ENCODE measurements at regions not wholly inside any gene's neighbourhood (a gene's known extent, or its start where the extent isn't known, plus 50 kb on each side); places are given as distances from the start of the nearest gene placed in this dataset.
"Not testable (repeated sequence)": the region's sequence is repeated elsewhere in the genome, so short reads cannot be mapped to it uniquely, and the experiment has no call there.

DNA sequence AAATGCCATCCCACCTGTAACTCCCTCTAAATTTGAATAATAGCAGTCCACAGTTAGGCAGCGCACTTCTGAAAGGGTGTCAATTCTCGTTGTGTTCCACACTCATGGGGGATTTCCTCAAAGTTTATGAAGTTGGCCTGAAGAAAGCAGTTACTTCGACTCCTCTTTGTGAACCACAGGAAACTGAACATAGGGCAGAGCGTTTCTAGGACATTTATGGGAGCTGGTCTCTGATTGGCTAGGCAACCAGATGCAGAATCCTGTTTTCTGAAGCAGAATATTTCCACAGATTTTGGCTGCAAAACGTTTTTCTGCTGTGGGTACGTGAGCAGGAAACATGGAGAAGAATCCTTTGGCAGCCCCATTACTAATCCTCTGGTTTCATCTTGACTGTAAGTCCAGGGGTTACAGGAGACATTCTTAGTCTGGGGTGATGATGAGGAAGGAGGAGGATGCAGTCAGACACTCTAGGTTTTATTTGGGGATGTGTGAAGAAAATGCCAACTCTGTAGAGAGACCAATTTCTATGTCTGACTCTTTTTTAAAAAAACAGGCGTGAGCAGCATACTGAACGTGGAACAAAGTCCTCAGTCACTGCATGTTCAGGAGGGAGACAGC, 431.5 kb upstream of the OR4E1 start:
- DNase-seq (ENCODE audit: low read depth in 2 of 2): no peak

GRCh38 chr14:22100764-22101120, 427.1 kb upstream of the OR4E1 start:
- DNase-seq (ENCODE audit: low read depth in 2 of 2): not testable (repeated sequence)

DNA sequence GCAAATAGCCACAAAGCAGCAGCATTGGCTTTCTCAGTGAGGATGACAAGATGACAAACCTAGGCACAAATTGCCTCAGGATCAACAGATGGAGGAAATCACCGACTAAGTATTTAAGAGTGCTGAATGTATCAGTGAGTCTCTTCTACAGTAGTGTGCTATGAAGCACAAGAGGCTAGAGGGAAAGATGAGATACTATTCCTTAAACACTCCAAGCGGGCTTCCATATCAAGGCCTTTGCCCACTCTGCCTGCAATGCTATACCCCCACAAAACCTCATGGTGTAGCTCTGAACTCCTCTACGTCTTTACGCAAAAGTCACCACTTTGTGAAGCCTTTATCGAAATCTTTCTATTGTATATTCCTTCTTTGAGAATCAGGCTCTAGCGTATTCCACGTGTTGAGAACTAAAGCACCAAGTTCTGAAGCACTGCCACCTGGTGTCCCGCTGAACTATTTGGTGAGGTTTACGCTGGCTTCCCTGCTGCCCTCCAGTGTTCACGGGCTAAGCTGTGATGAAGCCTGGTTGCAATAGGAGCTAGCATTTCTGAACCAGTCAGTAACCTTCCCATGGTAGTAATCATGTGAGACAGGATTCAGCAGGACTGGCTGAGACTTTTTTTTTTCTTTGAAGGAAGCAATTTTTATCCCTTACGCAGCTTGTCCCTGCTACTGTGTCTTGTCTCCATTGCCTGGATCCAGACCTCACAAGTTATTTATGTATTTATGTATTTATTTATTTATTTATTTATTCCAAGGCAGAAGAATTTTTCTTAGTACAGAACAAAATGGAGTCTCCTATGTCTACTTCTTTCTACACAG, 426.5 kb upstream of the OR4E1 start:
- peak; percentile 13 to 34 for DNase-seq (ENCODE audit: low read depth in 2 of 2)

- DNase-seq (ENCODE audit: low read depth in 2 of 2): no peak
Observed at GRCh38 chr14:22098435-22098834, 424.8 kb upstream of the OR4E1 start.

- no peak for DNase-seq (ENCODE audit: low read depth in 2 of 2)
Observed at GRCh38 chr14:22097586-22098292, 424.1 kb upstream of the OR4E1 start.

- DNase-seq (ENCODE audit: low read depth in 2 of 2): no peak
Observed at GRCh38 chr14:22097072-22097471, 423.5 kb upstream of the OR4E1 start.

GRCh38 chr14:22096514-22096895, 422.9 kb upstream of the OR4E1 start:
- DNase-seq (ENCODE audit: low read depth in 2 of 2): no peak

GRCh38 chr14:22095860-22096513, 422.4 kb upstream of the OR4E1 start:
- no peak for DNase-seq (ENCODE audit: low read depth in 2 of 2)

DNA sequence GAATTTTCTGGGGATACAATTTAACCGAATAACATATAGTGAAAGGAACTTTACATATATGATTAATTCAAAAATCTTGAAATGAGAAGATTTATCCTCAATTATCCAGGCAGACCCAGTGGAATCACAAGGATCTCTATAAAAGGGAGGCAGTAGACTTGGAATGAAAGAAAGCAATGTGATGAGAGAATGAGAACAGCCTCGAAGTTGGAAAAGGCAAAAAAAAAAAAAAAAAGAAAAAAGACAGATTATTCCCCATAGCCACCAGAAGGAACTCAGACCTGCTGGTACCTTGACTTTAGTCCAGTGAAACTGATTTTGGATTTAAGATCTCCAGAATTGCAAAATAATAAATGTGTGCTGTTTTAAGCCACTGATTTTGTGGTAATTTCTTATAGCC, 416.3 kb upstream of the OR4E1 start:
- DNase-seq (ENCODE audit: low read depth in 2 of 2): no peak

- DNase-seq (ENCODE audit: low read depth in 2 of 2): no peak
Observed at GRCh38 chr14:22088614-22089342, 415.2 kb upstream of the OR4E1 start.

DNA sequence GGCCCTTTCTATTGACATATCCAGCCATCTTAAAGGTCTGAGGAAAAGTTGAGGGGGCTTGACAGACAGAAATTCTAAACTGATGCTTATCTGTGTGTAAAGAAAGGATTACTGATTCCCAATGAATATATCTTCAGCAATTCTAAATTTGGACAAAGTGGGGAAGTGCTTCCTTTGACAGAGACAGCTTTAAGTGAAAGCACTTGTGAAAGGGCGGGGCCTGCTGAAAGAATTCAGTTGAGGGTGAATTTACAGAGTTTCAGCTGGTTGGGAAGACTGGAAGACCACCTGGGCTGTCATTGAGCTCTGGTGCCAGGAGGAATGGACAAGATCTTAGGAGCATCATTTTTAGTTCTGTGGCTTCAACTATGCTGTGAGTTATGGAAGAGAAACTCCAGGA, 412.5 kb upstream of the OR4E1 start:
- DNase-seq (ENCODE audit: low read depth in 2 of 2): no peak

DNA sequence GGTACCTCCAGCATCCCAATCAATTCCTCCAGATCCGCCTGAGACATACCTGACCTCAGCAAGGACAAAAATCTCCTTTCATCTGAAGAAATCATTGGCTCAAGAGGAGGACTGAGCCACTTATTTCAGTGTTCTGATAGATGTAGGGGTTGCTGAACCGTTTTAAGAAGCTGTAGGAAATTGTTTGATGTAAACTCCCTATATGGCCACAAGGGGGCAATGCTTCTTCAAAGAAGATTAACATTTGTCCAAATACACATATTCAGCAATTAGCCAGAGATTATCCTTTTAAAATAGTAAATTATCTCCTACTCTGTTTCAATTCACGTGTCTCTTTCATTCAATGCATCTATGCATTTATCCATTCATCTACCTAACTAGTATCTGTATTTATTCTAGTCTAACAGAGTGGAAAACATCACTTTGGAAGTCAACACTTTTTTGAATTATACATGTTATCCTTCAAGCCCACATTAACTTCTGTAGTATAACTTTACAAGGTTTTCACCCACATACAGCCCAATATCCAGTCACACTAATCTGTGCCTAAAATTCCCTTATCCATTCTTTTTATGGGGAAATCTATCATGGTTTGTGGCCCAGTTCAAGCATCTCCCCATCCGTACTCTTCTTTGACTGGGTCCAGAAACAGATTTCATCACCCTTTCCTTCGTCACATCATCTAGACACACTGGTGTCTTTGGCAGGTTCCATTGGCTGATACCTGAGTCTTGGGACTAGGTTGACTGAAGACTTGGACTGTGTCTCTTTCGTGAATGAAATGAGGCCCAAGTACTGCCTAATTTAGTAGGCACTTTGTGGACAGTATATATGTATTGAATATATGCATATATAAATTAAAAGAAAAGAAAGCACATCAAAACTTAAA, 411.0 kb upstream of the OR4E1 start:
- no peak for DNase-seq (ENCODE audit: low read depth in 2 of 2)

- no peak for DNase-seq (ENCODE audit: low read depth in 2 of 2)
Observed at GRCh38 chr14:22081337-22081736, 407.7 kb upstream of the OR4E1 start.

- no peak for DNase-seq (ENCODE audit: low read depth in 2 of 2)
Observed at GRCh38 chr14:22079766-22080165, 406.1 kb upstream of the OR4E1 start.

DNA sequence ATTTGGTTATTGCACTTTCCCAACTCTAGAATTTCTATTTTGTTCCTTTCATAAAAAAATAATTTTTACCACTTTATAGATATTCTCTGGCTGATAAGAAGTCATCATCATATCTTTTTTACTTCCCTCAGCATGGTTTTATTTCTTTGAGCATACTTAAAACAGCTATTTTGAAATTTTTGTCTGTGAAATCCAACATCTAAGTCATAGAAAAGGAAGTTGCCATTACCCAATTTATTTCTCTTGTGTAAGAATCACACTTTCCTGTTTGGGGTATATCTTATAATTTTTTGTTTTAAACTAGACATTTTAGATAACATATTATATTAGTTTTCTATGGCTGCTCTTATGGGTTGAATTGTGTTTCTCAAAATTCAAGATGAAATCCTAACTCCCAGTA, 400.2 kb upstream of the OR4E1 start:
- no peak for DNase-seq (ENCODE audit: low read depth in 2 of 2)

DNA sequence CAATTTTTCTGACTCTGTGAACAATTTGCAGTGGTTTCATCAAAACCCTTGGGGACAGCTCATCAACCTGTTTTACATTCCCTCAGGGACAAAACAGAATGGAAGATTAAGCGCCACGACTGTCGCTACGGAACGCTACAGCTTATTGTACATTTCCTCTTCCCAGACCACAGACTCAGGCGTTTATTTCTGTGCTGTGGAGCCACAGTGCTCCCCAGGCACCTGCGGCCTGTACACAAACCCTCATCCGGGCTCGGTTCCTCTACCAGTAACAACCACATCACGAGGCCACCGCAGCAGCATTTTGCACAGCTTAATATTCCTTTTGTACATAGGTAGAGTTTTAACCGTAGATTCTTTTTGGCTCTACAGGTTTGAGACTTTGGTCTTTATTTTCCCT, 397.4 kb upstream of the OR4E1 start:
- peak in 1 of 2 donors; percentile 16 for DNase-seq (ENCODE audit: low read depth in 2 of 2)

DNA sequence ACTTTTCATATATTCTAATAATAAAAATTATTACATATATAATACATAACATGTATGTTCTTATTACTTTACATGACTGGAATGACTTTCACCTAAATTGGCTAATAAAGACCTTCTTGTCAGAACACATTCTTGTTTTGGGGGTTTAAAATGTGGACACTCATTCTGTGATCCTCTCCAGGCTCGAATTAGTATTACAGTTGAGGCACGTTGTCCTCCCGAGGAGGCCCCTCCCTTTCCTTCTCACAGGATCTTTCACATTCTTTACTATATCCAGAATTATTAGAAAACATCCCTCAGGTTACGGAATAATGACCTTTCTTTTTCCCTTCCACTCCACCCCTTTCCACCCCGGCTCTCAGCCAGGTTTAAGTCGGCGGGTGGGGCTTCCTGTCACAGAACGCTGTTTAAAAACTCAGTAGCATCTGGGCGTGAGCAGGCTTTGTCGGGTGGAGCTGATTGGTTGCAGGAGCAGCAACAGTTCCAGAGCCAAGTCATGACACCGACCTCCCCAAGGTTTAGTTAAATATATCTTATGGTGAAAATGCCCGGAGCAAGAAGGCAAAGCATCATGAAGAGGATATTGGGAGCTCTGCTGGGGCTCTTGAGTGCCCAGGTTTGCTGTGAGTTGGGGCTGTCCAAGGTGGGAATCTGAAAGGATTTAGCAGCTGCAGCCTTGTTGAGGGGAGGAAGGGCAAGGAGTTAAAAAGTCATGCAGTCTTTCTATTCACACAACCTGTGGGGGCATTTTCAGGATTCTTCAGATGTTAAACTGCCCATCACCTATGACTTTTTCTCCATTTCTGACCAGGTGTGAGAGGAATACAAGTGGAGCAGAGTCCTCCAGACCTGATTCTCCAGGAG, 396.7 kb upstream of the OR4E1 start:
- DNase-seq (ENCODE audit: low read depth in 2 of 2): no peak

GRCh38 chr14:22065347-22065746, 391.7 kb upstream of the OR4E1 start:
- DNase-seq (ENCODE audit: low read depth in 2 of 2): no peak

DNA sequence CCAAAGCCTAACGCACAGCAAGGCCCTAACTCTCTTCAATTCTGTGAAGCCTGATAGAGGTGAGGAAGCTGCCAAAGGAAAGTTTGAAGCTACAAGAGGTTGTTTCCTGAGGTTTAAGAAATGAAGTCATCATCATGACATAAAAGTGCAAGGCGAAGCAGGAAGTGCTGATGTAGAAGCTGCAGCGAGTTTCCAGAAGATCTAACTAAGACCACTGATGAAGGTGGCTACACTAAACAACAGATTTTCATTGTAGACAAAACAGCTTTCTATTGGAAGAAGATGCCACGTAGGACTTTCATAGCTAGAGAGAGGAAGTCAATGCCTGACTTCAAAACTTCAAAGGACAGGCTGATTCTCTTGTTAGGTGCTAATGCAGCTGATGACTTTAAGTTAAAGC, 385.6 kb upstream of the OR4E1 start:
- DNase-seq (ENCODE audit: low read depth in 2 of 2): no peak

- no peak for DNase-seq (ENCODE audit: low read depth in 2 of 2)
Observed at GRCh38 chr14:22052795-22053194, 379.2 kb upstream of the OR4E1 start.

All from stimulated activated CD8-positive, alpha-beta memory T cell treated with anti-CD3 and anti-CD28 coated beads, Interleukin-15, amount 100 ng/mL, for 4 hours (primary cell).